ENCODE measurements at regions not wholly inside any gene's neighbourhood (a gene's known extent, or its start where the extent isn't known, plus 50 kb on each side); places are given as distances from the start of the nearest gene placed in this dataset.

GRCh38 chr2:139885921-139886498 lies 1105.8 kb upstream of the NXPH2 start:
- no peak overlapping the region for H3K9ac ChIP-seq (ENCODE audit: low read length)
- H3K4me3 ChIP-seq (ENCODE audit: low read length): no peak overlapping the region
- BruUV-seq (replicated peaks): no TSS peak
- H4K20me1 ChIP-seq (ENCODE audit: low read length): no peaks in the 10 kb centered on the region
- CTCF ChIA-PET: no interaction called here
- no peaks in the 10 kb centered on the region for H3K9me3 ChIP-seq (ENCODE audit: low read length)
- intact Hi-C loops (cut with micrococcal nuclease): no loop called here
- no peak for ATAC-seq
- no peak for DNase-seq
- H3K4me2 ChIP-seq (ENCODE audit: low read length): no peak overlapping the region
- no peak overlapping the region for H2AFZ ChIP-seq (ENCODE audit: low read length)
- H3K4me1 ChIP-seq (ENCODE audit: insufficient read depth, low read length): no peaks in the 10 kb centered on the region
- TF ChIP-seq CTCF (conservative IDR thresholded peaks at IDR 0.05; ENCODE audit: low read depth, low read length) (no peak), EZH2 (IDR thresholded peaks at IDR 0.05; ENCODE audit: low read length, unreplicated experiment) (no peak), EZH2phosphoT487 (IDR thresholded peaks at IDR 0.05; ENCODE audit: borderline replicate concordance, low read length) (no peak)
- no peak overlapping the region for H3K27ac ChIP-seq (ENCODE audit: low read length)
- POLR2A ChIA-PET (ENCODE audit: unreplicated experiment): no interaction called here
- H3K36me3 ChIP-seq (ENCODE audit: low read depth, low read length): no peaks in the 10 kb centered on the region
- no peaks in the 10 kb centered on the region for H3K79me2 ChIP-seq (ENCODE audit: low read length)
- H3F3A ChIP-seq (ENCODE audit: low read length, unreplicated experiment): no peaks in the 10 kb centered on the region
- no peaks in the 10 kb centered on the region for H3K9me2 ChIP-seq (replicated peaks; ENCODE audit: low read length)
- H3K27me3 ChIP-seq (ENCODE audit: low read length): no peaks in the 10 kb centered on the region

GRCh38 chr2:139876964-139877363 lies 1096.8 kb upstream of the NXPH2 start:
- Histone ChIP-seq H3K9me3 (ENCODE audit: low read length) (no peaks in the 10 kb centered on the region), H3K79me2 (ENCODE audit: low read length) (no peaks in the 10 kb centered on the region), H3K27me3 (ENCODE audit: low read length) (no peaks in the 10 kb centered on the region), H3K4me3 (ENCODE audit: low read length) (no peak overlapping the region), H3K27ac (ENCODE audit: low read length) (0 out of 2 replicates have a peak overlapping the region, but pooled peaks have one; percentile 27), H3K9me2 (replicated peaks; ENCODE audit: low read length) (no peaks in the 10 kb centered on the region), H4K20me1 (ENCODE audit: low read length) (no peaks in the 10 kb centered on the region), H3K36me3 (ENCODE audit: low read depth, low read length) (no peaks in the 10 kb centered on the region), H3F3A (ENCODE audit: low read length, unreplicated experiment) (no peaks in the 10 kb centered on the region), H2AFZ (ENCODE audit: low read length) (no peak overlapping the region), H3K9ac (ENCODE audit: low read length) (no peak overlapping the region), H3K4me1 (ENCODE audit: insufficient read depth, low read length) (no peaks in the 10 kb centered on the region), H3K4me2 (ENCODE audit: low read length) (no peak overlapping the region)
- intact Hi-C loops (cut with micrococcal nuclease): no loop called here
- POLR2A ChIA-PET (ENCODE audit: unreplicated experiment): no interaction called here
- CTCF ChIA-PET: no interaction called here
- DNase-seq: peak; percentile 43
- TF ChIP-seq CTCF (conservative IDR thresholded peaks at IDR 0.05; ENCODE audit: low read depth, low read length): no peak
- TF ChIP-seq EZH2 (IDR thresholded peaks at IDR 0.05; ENCODE audit: low read length, unreplicated experiment): no peak
- TF ChIP-seq EZH2phosphoT487 (IDR thresholded peaks at IDR 0.05; ENCODE audit: borderline replicate concordance, low read length): no peak
- ATAC-seq: no peak
- BruUV-seq (replicated peaks): no TSS peak

GRCh38 chr2:139876321-139876720 lies 1096.1 kb upstream of the NXPH2 start:
- no peak overlapping the region for H3K9ac ChIP-seq (ENCODE audit: low read length)
- peak; percentile 14 for DNase-seq
- no peak for ATAC-seq
- ChIA-PET POLR2A (ENCODE audit: unreplicated experiment) (no interaction called here), CTCF (no interaction called here)
- H3K4me1 ChIP-seq (ENCODE audit: insufficient read depth, low read length): no peaks in the 10 kb centered on the region
- intact Hi-C loops (cut with micrococcal nuclease): no loop called here
- BruUV-seq (replicated peaks): no TSS peak
- no peaks in the 10 kb centered on the region for H3K9me3 ChIP-seq (ENCODE audit: low read length)
- H3K27me3 ChIP-seq (ENCODE audit: low read length): no peaks in the 10 kb centered on the region
- H3K4me2 ChIP-seq (ENCODE audit: low read length): no peak overlapping the region
- no peak overlapping the region for H3K4me3 ChIP-seq (ENCODE audit: low read length)
- H3F3A ChIP-seq (ENCODE audit: low read length, unreplicated experiment): no peaks in the 10 kb centered on the region
- no peak for TF ChIP-seq EZH2 (IDR thresholded peaks at IDR 0.05; ENCODE audit: low read length, unreplicated experiment)
- no peak for TF ChIP-seq CTCF (conservative IDR thresholded peaks at IDR 0.05; ENCODE audit: low read depth, low read length)
- no peak for TF ChIP-seq EZH2phosphoT487 (IDR thresholded peaks at IDR 0.05; ENCODE audit: borderline replicate concordance, low read length)
- peak overlapping the region; percentile 27 for H3K27ac ChIP-seq (ENCODE audit: low read length)
- H3K36me3 ChIP-seq (ENCODE audit: low read depth, low read length): no peaks in the 10 kb centered on the region
- no peaks in the 10 kb centered on the region for H4K20me1 ChIP-seq (ENCODE audit: low read length)
- H2AFZ ChIP-seq (ENCODE audit: low read length): no peak overlapping the region
- no peaks in the 10 kb centered on the region for H3K79me2 ChIP-seq (ENCODE audit: low read length)
- no peaks in the 10 kb centered on the region for H3K9me2 ChIP-seq (replicated peaks; ENCODE audit: low read length)
